GM21825 (cell line): ENCODE measurements at regions not wholly inside any gene's neighbourhood (a gene's known extent, or its start where the extent isn't known, plus 50 kb on each side); places are given as distances from the start of the nearest gene placed in this dataset.

Source experiments
- ATAC-seq: cut with Tn5 transposase; IDR thresholded peaks from one replicate; pipeline ENCODE4 v1.9.1; 2021; ENCODE audit warnings: mild to moderate bottlenecking, moderate library complexity; ENCODE audit not compliant: unreplicated experiment

DNA sequence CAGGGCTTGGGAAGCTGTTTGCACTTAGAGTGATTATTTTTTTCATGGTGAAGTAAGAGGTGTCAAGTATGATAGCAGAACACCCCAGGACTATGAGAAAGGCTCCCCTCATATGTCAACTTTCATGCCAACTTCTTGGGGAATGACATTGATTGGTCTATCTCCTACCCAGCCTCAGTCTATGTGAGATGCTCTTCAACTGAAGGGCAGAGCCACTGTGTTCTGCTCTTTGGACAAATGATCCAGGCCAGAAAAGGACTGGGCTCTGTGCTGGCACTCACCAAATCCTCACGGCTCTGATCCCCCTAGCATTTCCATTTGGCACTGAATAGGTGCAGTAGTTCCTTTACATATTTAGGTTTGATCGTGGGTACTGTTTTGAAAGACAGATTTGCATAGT is 151.1 kb downstream of the DMRT2 start:
- ATAC-seq: no peak

- no peak for ATAC-seq
These were observed 151.7 kb downstream of the DMRT2 start for GRCh38 chr9:1201901-1202300.

DNA sequence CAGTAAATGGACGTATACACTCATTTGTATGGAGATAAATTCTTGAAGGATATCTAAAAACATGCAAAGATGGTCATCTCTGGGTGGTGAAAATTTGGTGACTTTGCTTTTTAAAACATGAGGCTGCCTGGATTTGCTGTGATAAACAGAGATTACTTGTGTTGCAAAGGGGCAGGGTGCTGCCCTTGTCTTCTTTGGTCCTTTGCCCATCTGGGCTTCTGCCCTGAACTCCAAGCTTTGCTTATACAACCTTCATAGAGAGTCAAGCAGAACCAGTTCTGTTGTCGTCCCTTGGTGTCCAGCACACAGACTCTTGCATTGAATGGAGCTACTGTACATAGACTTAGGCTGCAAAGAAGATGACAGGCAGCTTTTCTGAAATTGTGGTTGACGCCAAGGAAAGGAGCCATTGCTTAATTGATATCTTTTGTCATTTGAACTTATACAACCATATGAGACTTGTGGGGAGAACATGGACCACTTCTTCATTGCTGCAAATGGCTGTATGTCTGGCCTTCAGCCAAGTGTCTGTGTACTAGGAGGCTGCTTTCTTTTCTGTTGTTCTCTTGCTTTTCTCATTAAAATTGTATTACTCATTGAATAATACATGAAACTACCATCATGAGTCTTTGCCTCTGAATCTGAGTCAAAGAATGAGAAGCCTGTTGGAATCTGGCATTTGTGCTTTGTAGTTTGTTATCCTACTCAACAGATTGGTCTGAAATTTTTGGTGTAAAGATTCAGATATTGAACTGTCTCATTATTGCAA is 152.5 kb downstream of the DMRT2 start:
- ATAC-seq: no peak

DNA sequence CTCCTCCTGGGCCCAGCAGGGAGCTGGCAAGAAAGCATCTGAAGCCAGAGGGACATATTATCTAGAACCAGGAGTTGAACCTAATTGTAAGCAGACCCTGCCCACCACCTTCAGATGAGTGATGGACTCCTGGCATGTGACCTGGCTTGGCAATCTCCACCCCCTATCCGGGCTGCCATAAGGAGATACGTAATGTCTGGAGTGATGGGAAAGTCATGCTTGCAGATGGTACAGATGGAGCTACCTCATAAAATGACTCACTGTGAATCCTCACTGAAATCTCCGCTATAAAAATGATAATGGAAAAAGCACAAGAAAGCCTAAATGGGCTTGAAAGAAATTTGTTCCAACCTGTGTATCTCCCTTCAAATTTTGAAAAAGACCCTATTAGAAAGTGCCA is 157.5 kb downstream of the DMRT2 start:
- ATAC-seq: no peak

- no peak for ATAC-seq
These were observed 158.0 kb downstream of the DMRT2 start for GRCh38 chr9:1208157-1208556.

GRCh38 chr9:1210954-1211353 is 160.8 kb downstream of the DMRT2 start:
- no peak for ATAC-seq

DNA sequence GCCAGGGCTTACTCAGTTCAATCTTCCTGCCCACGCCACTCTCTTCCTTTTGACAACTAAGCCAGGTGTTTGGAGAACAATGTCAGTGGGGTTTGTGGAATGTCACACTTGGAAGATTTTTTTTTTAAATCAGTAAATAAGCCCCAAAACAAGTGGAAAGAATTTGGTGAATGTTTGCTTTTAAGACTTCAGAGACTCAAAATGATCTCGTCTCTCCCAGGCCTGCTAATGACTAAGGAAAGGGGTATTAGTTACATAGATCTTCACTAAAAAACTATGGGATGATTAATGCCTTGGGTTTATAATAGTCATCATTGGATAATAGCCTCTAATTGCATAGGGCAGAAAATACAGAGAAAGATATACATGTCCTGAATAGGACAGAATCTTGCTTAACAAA is 166.4 kb downstream of the DMRT2 start:
- no peak for ATAC-seq

DNA sequence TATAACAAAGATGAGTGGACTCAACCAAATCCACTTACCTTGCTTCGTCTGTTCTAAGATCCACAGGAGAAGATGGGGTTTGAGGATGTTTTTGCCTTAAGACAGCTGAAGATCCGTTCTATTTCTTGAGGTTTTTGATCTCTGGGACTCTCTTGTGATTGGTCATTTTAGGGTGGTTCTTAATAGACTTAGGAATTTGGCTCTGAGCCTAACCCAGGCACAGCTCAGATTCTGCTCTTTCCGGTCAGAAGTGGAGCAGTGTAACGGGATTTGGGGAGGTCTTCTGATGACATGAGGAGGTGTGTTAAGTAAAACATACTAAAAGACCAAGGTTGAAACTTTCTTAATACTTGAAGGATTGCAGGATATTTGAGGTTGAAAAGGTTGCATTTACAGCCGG is 166.9 kb downstream of the DMRT2 start:
- ATAC-seq: no peak

DNA sequence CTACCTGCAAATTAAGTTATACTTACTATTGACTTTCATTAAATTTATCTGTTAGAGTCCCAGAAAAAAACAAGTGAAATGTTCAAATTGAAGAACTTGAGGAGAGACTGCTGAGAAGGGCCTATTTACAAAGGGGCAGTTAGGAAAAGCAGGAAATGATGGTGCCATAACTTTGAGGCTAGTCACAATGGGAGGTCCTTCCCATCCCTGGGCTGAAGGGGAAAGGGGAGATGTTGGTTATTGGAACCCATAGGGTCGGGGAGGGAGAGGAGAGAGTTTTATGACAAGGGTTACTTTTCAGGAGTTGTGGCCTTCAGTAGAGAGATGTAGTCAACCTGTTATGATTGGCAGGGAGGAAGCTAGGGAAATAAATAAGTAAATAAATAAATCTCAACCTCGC is 169.1 kb downstream of the DMRT2 start:
- ATAC-seq: no peak

DNA sequence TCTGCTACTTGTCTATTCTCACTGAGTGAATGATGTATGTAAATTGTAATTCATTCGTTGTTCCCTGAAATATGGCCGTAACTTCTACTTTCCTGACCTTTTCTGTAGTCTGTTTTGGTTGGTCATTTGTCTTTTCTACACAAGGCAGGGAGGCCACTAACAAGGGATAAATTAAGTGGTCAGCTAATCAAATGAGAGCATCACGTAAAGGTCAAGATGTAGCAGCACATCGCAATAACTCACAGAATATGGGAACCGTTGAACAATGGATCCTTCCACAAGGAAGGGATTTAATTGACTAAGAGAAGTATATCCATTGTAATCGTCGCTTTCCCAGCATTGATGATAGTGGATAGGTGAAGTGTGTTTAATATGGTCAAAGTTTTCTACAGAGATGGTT is 171.1 kb downstream of the DMRT2 start:
- ATAC-seq: no peak

- no peak for ATAC-seq
These were observed 172.4 kb downstream of the DMRT2 start for GRCh38 chr9:1222511-1222910.

- peak; percentile 88 for ATAC-seq
These were observed 182.1 kb downstream of the DMRT2 start for GRCh38 chr9:1231998-1232919.

DNA sequence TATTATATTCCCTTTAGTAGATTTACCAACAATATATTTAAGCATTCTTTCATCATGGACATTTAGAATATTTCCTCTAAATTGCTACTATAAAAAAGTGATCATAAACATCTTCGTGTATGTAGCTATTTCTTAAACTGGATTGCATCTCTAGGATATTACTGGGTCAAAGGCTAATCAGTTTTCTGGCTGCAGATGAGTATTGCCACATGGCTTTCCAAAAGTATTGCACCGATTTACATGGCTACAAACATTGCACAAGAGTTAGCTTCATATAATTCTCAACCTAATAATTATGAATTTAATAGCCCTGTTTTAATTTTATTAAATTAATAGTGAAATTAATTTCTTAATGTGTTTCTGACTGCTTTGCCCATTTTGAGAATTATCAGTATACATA is 183.4 kb downstream of the DMRT2 start:
- ATAC-seq: no peak

DNA sequence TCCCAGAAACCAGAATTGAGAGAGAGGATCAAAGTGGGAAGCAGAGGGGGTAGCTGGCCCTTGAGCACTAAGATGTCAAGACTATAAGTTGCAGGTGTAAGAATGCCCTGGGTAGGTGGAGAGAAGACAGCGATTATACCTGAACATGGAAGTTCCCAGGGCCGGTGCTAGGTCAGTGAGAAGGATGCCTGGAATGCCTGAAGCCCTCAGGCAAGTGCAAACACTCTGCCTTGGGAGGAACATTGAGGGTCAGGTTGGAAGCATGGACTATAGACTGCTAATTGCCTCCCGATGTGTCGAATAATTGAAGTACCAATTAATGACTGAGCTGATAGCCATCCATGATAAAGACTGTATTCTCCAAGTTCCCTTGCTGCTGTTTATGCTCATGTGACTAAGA is 185.5 kb downstream of the DMRT2 start:
- no peak for ATAC-seq

GRCh38 chr9:1236061-1236460 is 185.9 kb downstream of the DMRT2 start:
- no peak for ATAC-seq

- no peak for ATAC-seq
These were observed 188.2 kb downstream of the DMRT2 start for GRCh38 chr9:1238407-1238806.

DNA sequence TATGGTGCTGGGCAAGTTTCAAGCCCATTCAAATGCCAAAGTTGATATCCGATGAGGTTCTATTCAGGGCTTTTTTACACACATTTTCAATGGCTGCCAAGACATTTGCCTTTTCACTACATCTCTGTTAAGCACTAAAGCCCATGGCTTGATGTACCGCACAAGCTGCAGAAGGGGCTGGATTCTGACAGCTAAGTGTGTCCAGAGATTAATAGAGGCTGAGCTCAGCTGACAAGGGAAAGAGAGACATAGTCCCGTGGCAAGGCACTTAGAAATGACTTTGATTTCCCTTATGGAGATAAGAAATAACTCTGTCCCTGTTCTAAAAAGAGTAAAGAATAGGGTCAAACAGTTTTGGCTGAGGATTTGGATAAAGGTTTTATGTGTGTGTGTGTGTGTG is 198.6 kb downstream of the DMRT2 start:
- ATAC-seq: no peak

GRCh38 chr9:1253064-1253979 is 203.2 kb downstream of the DMRT2 start:
- no peak for ATAC-seq

DNA sequence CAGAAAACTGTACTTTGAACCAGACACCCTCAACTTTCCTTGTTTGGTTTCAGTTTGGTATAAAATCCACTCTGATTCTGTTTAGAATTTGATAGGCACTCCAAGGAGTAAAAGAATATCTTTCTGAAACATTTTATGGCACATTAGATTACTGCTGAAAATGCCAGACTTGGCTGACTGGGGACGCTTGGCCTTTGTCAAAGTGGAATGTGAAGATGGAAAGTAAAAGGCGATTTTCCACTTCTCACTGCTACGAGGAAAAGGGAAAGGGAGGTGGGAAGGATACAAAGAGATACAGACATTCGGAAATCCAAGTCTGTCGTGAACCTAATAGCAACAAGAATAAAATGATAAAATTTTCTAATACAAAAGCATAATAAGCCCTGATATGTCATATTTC is 203.9 kb downstream of the DMRT2 start:
- no peak for ATAC-seq

DNA sequence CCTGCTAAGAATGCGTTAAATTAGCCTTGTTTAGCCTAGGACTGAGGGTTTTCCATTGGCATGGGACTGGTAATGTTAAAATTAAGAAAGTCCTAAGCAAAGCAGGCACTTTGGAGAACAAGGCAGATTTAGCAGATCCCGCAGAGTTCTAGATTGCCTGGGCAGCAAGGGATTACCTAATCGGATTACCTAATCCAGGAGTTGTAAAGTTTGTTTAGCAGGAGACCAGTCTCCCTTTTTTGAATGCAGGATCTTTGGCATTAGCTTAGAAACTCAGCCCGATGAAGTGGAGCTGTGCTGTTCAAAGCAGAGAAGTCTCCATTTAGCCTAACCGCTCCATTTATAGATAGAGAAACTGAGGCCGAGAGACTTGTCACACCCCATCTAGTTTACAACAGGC is 206.0 kb downstream of the DMRT2 start:
- ATAC-seq: no peak

- no peak for ATAC-seq
These were observed 211.1 kb downstream of the DMRT2 start for GRCh38 chr9:1261266-1261665.
